ENCODE measurements at regions not wholly inside any gene's neighbourhood (a gene's known extent, or its start where the extent isn't known, plus 50 kb on each side); places are given as distances from the start of the nearest gene placed in this dataset.

DNA sequence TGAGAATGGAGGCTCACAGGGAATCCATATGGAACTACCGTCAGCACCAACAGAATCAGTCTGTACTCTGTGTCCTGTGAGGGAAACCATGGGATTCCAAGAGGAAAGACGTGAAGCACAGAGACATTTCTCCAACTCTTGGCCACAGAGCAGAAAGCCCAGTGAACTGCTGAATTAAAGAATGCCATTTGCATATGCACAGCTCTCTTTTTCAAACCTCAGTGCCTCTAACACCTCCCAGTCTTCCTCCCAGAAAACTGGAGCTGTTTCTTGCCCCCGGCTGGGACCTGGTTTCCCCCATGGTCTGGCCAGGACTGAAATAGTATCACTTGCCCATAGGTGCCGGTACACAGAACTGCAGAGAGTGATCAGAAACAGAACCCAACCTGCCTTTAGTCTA, 69.6 kb upstream of the FER start:
- POLR2A ChIA-PET = no interaction called here

DNA sequence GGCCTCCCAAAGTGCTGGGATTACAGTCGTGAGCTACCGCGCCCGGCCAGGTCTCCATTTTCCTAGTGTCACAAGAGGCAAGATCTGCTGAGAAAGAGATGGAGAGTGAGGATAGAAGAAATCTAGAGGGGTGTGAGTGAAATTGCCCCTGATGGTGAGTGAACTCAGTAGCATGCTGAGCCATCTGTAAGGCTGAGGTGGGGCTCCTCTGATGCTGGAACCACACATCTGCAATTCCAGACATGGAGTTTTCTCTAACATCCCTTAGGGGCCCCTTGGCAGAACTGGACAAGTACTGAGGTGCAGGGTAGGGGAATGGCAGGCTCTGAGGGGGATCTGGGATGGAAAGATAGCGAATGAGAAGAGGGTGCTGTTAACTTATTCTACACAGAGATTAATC, 72.0 kb upstream of the FER start:
- Histone ChIP-seq H3K4me3 (ENCODE audit: low read length) (no peak overlapping the region), H3K4me1 (ENCODE audit: insufficient read depth, low read length) (no peaks in the 10 kb centered on the region), H3K27me3 (ENCODE audit: insufficient read depth, low read length, poor library complexity, severe bottlenecking) (no peaks in the 10 kb centered on the region), H3K27ac (ENCODE audit: low read depth, low read length) (no peak overlapping the region), H3K9me3 (ENCODE audit: low read length) (no peaks in the 10 kb centered on the region), H3K36me3 (ENCODE audit: insufficient read depth, low read length) (no peaks in the 10 kb centered on the region)
- Mint-ChIP-seq H3K27ac (peak overlapping the region in 1 of 8 donors; percentile 32), H3K36me3 (no peaks in the 10 kb centered on the region), H3K4me3 (no peak overlapping the region), H3K27me3 (peaks cover 7 to 20% of the 10 kb centered on the region in 2 donors), H3K9me3 (no peaks in the 10 kb centered on the region), H3K4me1 (no peaks in the 10 kb centered on the region)
- DNase-seq = no peak
- ChIA-PET CTCF (no interaction called here), POLR2A (no interaction called here)

More for the DNA sequence above, 69.6 kb upstream of the FER start:
- no peak for DNase-seq
- no peak overlapping the region for H3K4me3 Mint-ChIP-seq
- no peak overlapping the region for H3K4me3 ChIP-seq (ENCODE audit: low read length)
- H3K27ac Mint-ChIP-seq = no peak overlapping the region
- no peaks in the 10 kb centered on the region for H3K4me1 ChIP-seq (ENCODE audit: insufficient read depth, low read length)
- CTCF ChIA-PET = no interaction called here
- no peak overlapping the region for H3K27ac ChIP-seq (ENCODE audit: low read depth, low read length)
- no peaks in the 10 kb centered on the region for H3K9me3 ChIP-seq (ENCODE audit: low read length)
- H3K27me3 ChIP-seq (ENCODE audit: insufficient read depth, low read length, poor library complexity, severe bottlenecking) = no peaks in the 10 kb centered on the region
- H3K36me3 Mint-ChIP-seq = no peaks in the 10 kb centered on the region
- peaks cover 7 to 16% of the 10 kb centered on the region in 2 donors for H3K27me3 Mint-ChIP-seq
- H3K9me3 Mint-ChIP-seq = no peaks in the 10 kb centered on the region
- peaks cover 0 to 2% (median 0%) of the 10 kb centered on the region in 3 donors for H3K4me1 Mint-ChIP-seq
- no peaks in the 10 kb centered on the region for H3K36me3 ChIP-seq (ENCODE audit: insufficient read depth, low read length)

DNA sequence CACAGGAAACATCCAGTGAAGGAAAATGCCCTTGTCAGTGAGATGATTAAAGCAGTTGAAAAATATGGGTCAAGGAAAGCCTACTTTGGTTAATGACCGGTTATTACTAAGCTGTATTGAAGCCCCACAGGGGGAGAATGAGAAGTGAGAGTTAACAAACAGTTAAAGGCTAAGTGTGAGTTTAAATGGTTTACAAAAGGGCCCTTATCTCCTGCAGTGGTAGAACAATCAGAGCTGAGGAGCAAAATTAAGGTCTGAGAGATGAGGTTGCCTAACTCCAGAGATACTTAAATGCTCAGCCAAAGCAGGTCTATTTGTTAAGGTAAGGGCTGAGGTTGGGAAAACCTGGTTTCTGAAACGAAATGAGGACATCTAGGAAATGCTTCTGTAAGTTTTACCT, 75.1 kb upstream of the FER start:
- Histone ChIP-seq H3K9me3 (ENCODE audit: low read length) (no peaks in the 10 kb centered on the region), H3K4me3 (ENCODE audit: low read length) (no peak overlapping the region), H3K27me3 (ENCODE audit: insufficient read depth, low read length, poor library complexity, severe bottlenecking) (no peaks in the 10 kb centered on the region), H3K27ac (ENCODE audit: low read depth, low read length) (no peak overlapping the region), H3K4me1 (ENCODE audit: insufficient read depth, low read length) (no peaks in the 10 kb centered on the region), H3K36me3 (ENCODE audit: insufficient read depth, low read length) (no peaks in the 10 kb centered on the region)
- H3K4me3 Mint-ChIP-seq = no peak overlapping the region
- no peaks in the 10 kb centered on the region for H3K36me3 Mint-ChIP-seq
- peaks cover 4 to 22% of the 10 kb centered on the region in 2 donors for H3K27me3 Mint-ChIP-seq
- no peak overlapping the region for H3K27ac Mint-ChIP-seq
- no peaks in the 10 kb centered on the region for H3K4me1 Mint-ChIP-seq
- no peaks in the 10 kb centered on the region for H3K9me3 Mint-ChIP-seq
- ChIA-PET POLR2A (no interaction called here), CTCF (interaction anchor here (1.1 kb wide), 1 partner anchor 23 kb away, joined by 3 read pairs; no protein-coding TSS in a partner anchor)
- DNase-seq = no peak

DNA sequence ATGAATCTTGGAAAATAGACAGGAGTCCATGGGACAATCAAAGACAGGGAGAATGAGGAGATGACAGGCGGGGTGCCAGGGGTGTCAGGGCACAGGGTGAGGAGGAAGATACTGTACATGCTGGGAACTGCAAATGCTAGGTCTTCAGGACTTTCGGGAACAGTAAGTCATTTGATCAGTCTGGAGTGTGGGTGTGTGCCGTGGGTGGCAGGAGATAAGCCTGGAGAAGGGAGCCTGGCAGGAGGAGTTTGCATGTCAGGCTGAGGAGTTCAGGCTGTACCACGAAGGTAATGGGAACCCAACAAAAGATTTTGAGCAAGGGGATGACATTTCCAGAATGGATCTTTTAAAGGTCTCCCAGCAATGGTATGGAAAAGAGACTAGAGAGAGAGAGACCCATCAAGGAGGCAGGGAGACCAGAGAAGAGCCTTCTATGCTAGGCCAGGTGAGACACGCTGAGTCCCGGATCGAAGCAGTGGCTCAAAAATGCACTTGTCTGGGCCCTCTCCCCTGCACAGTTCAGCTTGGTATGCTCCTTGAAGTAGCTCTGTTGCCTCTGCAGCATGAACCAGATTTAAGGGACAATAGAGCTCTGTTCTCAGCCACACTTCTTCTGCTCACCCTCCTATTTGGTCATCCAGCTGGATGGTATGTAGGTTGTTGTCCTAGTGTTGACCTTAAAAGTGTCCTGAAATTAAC, 77.0 kb upstream of the FER start:
- DNase-seq = no peak
- Mint-ChIP-seq H3K4me3 (no peak overlapping the region), H3K36me3 (no peaks in the 10 kb centered on the region), H3K27me3 (peaks cover 5 to 31% of the 10 kb centered on the region in 2 donors), H3K27ac (no peak overlapping the region), H3K9me3 (peaks cover 0 to 4% (median 2%) of the 10 kb centered on the region in 5 donors), H3K4me1 (no peaks in the 10 kb centered on the region)
- H3K4me1 ChIP-seq (ENCODE audit: insufficient read depth, low read length) = no peaks in the 10 kb centered on the region
- no peak overlapping the region for H3K4me3 ChIP-seq (ENCODE audit: low read length)
- no peaks in the 10 kb centered on the region for H3K36me3 ChIP-seq (ENCODE audit: insufficient read depth, low read length)
- no peak overlapping the region for H3K27ac ChIP-seq (ENCODE audit: low read depth, low read length)
- H3K27me3 ChIP-seq (ENCODE audit: insufficient read depth, low read length, poor library complexity, severe bottlenecking) = no peaks in the 10 kb centered on the region
- H3K9me3 ChIP-seq (ENCODE audit: low read length) = no peaks in the 10 kb centered on the region
- CTCF ChIA-PET = interaction anchor here (1.4 kb wide), 1 partner anchor 10 kb away, joined by 5 read pairs; no protein-coding TSS in a partner anchor
- POLR2A ChIA-PET = no interaction called here

DNA sequence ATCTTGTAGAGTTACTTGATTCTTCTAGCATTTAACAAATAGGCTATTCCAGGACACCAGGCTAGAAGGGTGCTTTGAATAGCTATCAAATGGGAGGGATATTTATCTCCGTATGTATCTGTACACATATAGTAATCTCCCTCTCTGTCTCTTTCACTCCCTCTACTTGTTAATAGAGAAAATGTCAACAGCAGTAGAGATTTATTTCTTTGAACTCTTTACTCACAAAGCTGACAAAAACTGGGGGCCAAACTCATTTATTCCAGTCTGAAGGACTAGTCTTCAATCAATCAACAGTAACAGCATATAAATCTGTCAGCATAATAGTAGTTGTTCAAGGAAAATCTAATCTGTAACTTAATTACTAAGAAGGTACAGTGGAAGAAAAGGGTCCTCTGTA, 78.2 kb upstream of the FER start:
- H3K9me3 ChIP-seq (ENCODE audit: low read length) = no peaks in the 10 kb centered on the region
- no peak overlapping the region for H3K27ac ChIP-seq (ENCODE audit: low read depth, low read length)
- Mint-ChIP-seq H3K27ac (no peak overlapping the region), H3K27me3 (peaks cover 4 to 29% of the 10 kb centered on the region in 2 donors), H3K36me3 (no peaks in the 10 kb centered on the region), H3K4me3 (no peak overlapping the region), H3K9me3 (peaks cover 0 to 4% (median 2%) of the 10 kb centered on the region in 5 donors), H3K4me1 (no peaks in the 10 kb centered on the region)
- no peaks in the 10 kb centered on the region for H3K4me1 ChIP-seq (ENCODE audit: insufficient read depth, low read length)
- H3K36me3 ChIP-seq (ENCODE audit: insufficient read depth, low read length) = no peaks in the 10 kb centered on the region
- POLR2A ChIA-PET = no interaction called here
- no peak for DNase-seq
- H3K27me3 ChIP-seq (ENCODE audit: insufficient read depth, low read length, poor library complexity, severe bottlenecking) = no peaks in the 10 kb centered on the region
- CTCF ChIA-PET = no interaction called here
- no peak overlapping the region for H3K4me3 ChIP-seq (ENCODE audit: low read length)

DNA sequence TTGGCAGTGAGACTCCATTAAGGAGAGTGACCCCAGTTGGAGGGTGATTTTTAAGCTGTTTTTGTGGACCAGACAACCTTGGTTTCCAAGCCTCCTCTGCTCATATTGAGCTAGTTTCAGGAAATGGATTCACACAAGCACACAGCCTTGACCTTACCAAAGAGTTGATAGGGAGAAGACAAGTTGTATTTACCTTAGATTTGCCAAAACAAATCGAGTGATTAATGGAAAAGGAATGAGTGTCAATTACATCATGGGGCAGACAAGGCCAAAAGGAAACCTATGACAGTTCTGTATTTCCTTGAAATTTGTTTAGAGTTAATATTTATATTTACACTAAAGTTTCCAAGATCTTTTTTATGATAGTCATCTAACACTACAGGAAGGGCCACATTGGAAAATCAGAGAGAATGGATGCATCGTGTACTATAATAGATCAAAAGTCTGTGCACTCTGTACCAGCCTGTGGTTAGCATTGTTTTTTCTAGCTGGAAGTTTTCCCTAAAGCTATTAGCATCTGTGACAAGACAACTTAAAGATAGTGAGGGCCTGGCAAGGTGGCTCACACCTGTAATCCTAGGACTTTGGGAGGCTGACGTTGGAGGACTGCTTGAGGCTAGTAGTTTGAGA, 86.0 kb upstream of the FER start:
- no peaks in the 10 kb centered on the region for H3K36me3 Mint-ChIP-seq
- peaks cover 2 to 32% of the 10 kb centered on the region in 2 donors for H3K27me3 Mint-ChIP-seq
- H3K36me3 ChIP-seq (ENCODE audit: insufficient read depth, low read length) = no peaks in the 10 kb centered on the region
- no peaks in the 10 kb centered on the region for H3K27me3 ChIP-seq (ENCODE audit: insufficient read depth, low read length, poor library complexity, severe bottlenecking)
- no peak for DNase-seq
- no peak overlapping the region for H3K4me3 Mint-ChIP-seq
- H3K27ac ChIP-seq (ENCODE audit: low read depth, low read length) = no peak overlapping the region
- ChIA-PET POLR2A (no interaction called here), CTCF (interaction anchor here (1.5 kb wide), 1 partner anchor 19 kb away, joined by 4 read pairs; no protein-coding TSS in a partner anchor)
- H3K9me3 Mint-ChIP-seq = peaks cover 0 to 4% (median 2%) of the 10 kb centered on the region in 5 donors
- no peaks in the 10 kb centered on the region for H3K4me1 Mint-ChIP-seq
- H3K27ac Mint-ChIP-seq = no peak overlapping the region
- H3K4me3 ChIP-seq (ENCODE audit: low read length) = no peak overlapping the region
- no peaks in the 10 kb centered on the region for H3K9me3 ChIP-seq (ENCODE audit: low read length)
- H3K4me1 ChIP-seq (ENCODE audit: insufficient read depth, low read length) = no peaks in the 10 kb centered on the region

DNA sequence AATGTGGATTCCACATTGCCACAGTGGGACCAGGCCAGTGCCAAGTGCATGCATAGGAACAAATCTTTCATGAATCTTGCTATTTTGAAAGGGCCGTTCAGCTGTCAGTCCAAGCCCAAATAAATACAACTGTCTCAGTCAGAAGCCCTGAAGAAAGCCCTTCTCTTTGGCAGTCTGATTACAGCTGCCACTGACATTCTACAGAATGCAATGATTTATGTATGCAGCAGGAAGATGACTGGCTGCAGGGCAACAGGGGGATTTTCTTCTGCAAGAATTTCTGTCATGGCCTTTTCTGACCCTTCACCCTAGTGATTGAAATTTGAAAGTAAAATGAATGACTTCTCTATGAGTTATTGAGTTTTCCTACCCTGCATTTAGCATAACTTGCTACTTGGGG, 86.7 kb upstream of the FER start:
- H3K4me1 ChIP-seq (ENCODE audit: insufficient read depth, low read length) = no peaks in the 10 kb centered on the region
- Mint-ChIP-seq H3K4me3 (no peak overlapping the region), H3K4me1 (no peaks in the 10 kb centered on the region), H3K9me3 (peaks cover 0 to 3% (median 0%) of the 10 kb centered on the region in 5 donors), H3K36me3 (no peaks in the 10 kb centered on the region), H3K27ac (no peak overlapping the region), H3K27me3 (peaks cover 2 to 33% of the 10 kb centered on the region in 2 donors)
- no peaks in the 10 kb centered on the region for H3K27me3 ChIP-seq (ENCODE audit: insufficient read depth, low read length, poor library complexity, severe bottlenecking)
- H3K9me3 ChIP-seq (ENCODE audit: low read length) = no peaks in the 10 kb centered on the region
- H3K4me3 ChIP-seq (ENCODE audit: low read length) = no peak overlapping the region
- ChIA-PET CTCF (interaction anchor here (1.5 kb wide), 1 partner anchor 19 kb away, joined by 4 read pairs; no protein-coding TSS in a partner anchor), POLR2A (no interaction called here)
- H3K36me3 ChIP-seq (ENCODE audit: insufficient read depth, low read length) = no peaks in the 10 kb centered on the region
- no peak for DNase-seq
- no peak overlapping the region for H3K27ac ChIP-seq (ENCODE audit: low read depth, low read length)

DNA sequence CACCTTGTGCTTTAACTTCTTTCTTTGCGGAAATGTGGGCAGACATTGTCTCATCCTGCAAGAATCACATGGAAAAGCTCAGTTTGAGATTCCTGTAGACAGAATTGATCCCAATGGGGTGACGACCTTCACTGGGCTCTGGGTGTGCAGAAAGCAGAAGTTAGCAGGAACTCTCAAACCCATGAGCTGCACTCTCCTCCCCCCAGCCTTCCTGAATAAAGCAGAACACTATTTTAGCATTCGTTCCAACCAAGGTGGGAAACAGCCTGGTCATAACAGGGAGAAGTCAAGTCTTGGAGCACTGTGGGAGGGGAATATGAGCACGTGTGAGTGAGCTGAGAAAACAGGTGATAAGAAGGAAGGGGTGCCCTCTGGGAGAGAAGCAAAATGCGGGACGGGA, 87.4 kb upstream of the FER start:
- ChIA-PET POLR2A (no interaction called here), CTCF (no interaction called here)
- Histone ChIP-seq H3K36me3 (ENCODE audit: insufficient read depth, low read length) (no peaks in the 10 kb centered on the region), H3K9me3 (ENCODE audit: low read length) (no peaks in the 10 kb centered on the region), H3K27me3 (ENCODE audit: insufficient read depth, low read length, poor library complexity, severe bottlenecking) (no peaks in the 10 kb centered on the region), H3K4me1 (ENCODE audit: insufficient read depth, low read length) (no peaks in the 10 kb centered on the region), H3K27ac (ENCODE audit: low read depth, low read length) (no peak overlapping the region), H3K4me3 (ENCODE audit: low read length) (no peak overlapping the region)
- DNase-seq = no peak
- Mint-ChIP-seq H3K36me3 (no peaks in the 10 kb centered on the region), H3K27ac (no peak overlapping the region), H3K9me3 (no peaks in the 10 kb centered on the region), H3K4me3 (no peak overlapping the region), H3K4me1 (no peaks in the 10 kb centered on the region), H3K27me3 (peaks cover 2 to 37% of the 10 kb centered on the region in 2 donors)

All from CD8-positive, alpha-beta memory T cell (primary cell).